ENCODE measurements at regions not wholly inside any gene's neighbourhood (a gene's known extent, or its start where the extent isn't known, plus 50 kb on each side); places are given as distances from the start of the nearest gene placed in this dataset.

- DNase-seq (ENCODE audit: low read depth in 2 of 2), result no peak
These were observed 408.7 kb downstream of the ARHGEF28 start for GRCh38 chr5:74034733-74035132.

- no peak for DNase-seq (ENCODE audit: low read depth in 2 of 2)
These were observed 406.6 kb downstream of the ARHGEF28 start for GRCh38 chr5:74032617-74033016.

- no peak for DNase-seq (ENCODE audit: low read depth in 2 of 2)
These were observed 405.5 kb downstream of the ARHGEF28 start for GRCh38 chr5:74031536-74031935.

- no peak for DNase-seq (ENCODE audit: low read depth in 2 of 2)
These were observed 404.8 kb downstream of the ARHGEF28 start for GRCh38 chr5:74030821-74031220.

- DNase-seq (ENCODE audit: low read depth in 2 of 2), result no peak
These were observed 404.4 kb downstream of the ARHGEF28 start for GRCh38 chr5:74030371-74030770.

GRCh38 chr5:74028976-74029375 is 403.0 kb downstream of the ARHGEF28 start:
- no peak for DNase-seq (ENCODE audit: low read depth in 2 of 2)

GRCh38 chr5:74028406-74028805 is 402.4 kb downstream of the ARHGEF28 start:
- DNase-seq (ENCODE audit: low read depth in 2 of 2), result no peak

GRCh38 chr5:74027732-74028338 is 401.8 kb downstream of the ARHGEF28 start:
- no peak for DNase-seq (ENCODE audit: low read depth in 2 of 2)

- DNase-seq (ENCODE audit: low read depth in 2 of 2), result no peak
These were observed 400.3 kb downstream of the ARHGEF28 start for GRCh38 chr5:74026310-74026709.

GRCh38 chr5:74021126-74021525 is 395.1 kb downstream of the ARHGEF28 start:
- no peak for DNase-seq (ENCODE audit: low read depth in 2 of 2)

- DNase-seq (ENCODE audit: low read depth in 2 of 2), result no peak
These were observed 394.5 kb downstream of the ARHGEF28 start for GRCh38 chr5:74020503-74020902.

GRCh38 chr5:74019923-74020322 is 393.9 kb downstream of the ARHGEF28 start:
- no peak for DNase-seq (ENCODE audit: low read depth in 2 of 2)

- DNase-seq (ENCODE audit: low read depth in 2 of 2), result no peak
These were observed 391.8 kb downstream of the ARHGEF28 start for GRCh38 chr5:74017786-74018211.

- DNase-seq (ENCODE audit: low read depth in 2 of 2), result no peak
These were observed 391.1 kb downstream of the ARHGEF28 start for GRCh38 chr5:74017112-74017511.

- no peak for DNase-seq (ENCODE audit: low read depth in 2 of 2)
These were observed 390.4 kb downstream of the ARHGEF28 start for GRCh38 chr5:74016373-74016772.

GRCh38 chr5:74015716-74016115 is 389.7 kb downstream of the ARHGEF28 start:
- DNase-seq (ENCODE audit: low read depth in 2 of 2), result no peak

GRCh38 chr5:74013222-74013621 is 387.2 kb downstream of the ARHGEF28 start:
- no peak for DNase-seq (ENCODE audit: low read depth in 2 of 2)

- no peak for DNase-seq (ENCODE audit: low read depth in 2 of 2)
These were observed 383.5 kb downstream of the ARHGEF28 start for GRCh38 chr5:74009502-74009901.

GRCh38 chr5:74007193-74007592 is 381.2 kb downstream of the ARHGEF28 start:
- no peak for DNase-seq (ENCODE audit: low read depth in 2 of 2)

- DNase-seq (ENCODE audit: low read depth in 2 of 2), result no peak
These were observed 373.3 kb downstream of the ARHGEF28 start for GRCh38 chr5:73999297-73999696.

GRCh38 chr5:73998489-73998888 is 372.5 kb downstream of the ARHGEF28 start:
- no peak for DNase-seq (ENCODE audit: low read depth in 2 of 2)

- DNase-seq (ENCODE audit: low read depth in 2 of 2), result no peak
These were observed 372.0 kb downstream of the ARHGEF28 start for GRCh38 chr5:73997960-73998359.

- no peak for DNase-seq (ENCODE audit: low read depth in 2 of 2)
These were observed 370.3 kb downstream of the ARHGEF28 start for GRCh38 chr5:73996151-73996755.

GRCh38 chr5:73994963-73995362 is 369.0 kb downstream of the ARHGEF28 start:
- no peak for DNase-seq (ENCODE audit: low read depth in 2 of 2)
